Liver (tissue), 8 donors: ENCODE measurements at regions not wholly inside any gene's neighbourhood (a gene's known extent, or its start where the extent isn't known, plus 50 kb on each side); places are given as distances from the start of the nearest gene placed in this dataset.

Source experiments
- DNase-seq: peaks from one replicate; pipeline ENCODE4 v3.0.0-alpha.2; 2017; ENCODE audit warnings: low spot score
- H3K27ac ChIP-seq, 2 donors: one replicate each; pipeline ENCODE4 v1.7.0; 2013; ENCODE audit warnings: inconsistent platforms in 2 of 2, low read length in 2 of 2, control low read depth in 1 of 2, low read depth in 1 of 2, mild to moderate bottlenecking in 1 of 2
- H3K27me3 ChIP-seq, 4 donors: one replicate each; pipeline versions ENCODE4 v1.6.1 to v1.7.0; 2013; ENCODE audit warnings: low read length in 3 of 4, inconsistent platforms in 1 of 4, mild to moderate bottlenecking in 1 of 4, moderate library complexity in 1 of 4; ENCODE audit not compliant: control insufficient read depth in 4 of 4, insufficient read depth in 4 of 4
- H3K36me3 ChIP-seq, 4 donors: one replicate each; pipeline versions ENCODE4 v1.6.1 to v1.7.0; 2013; ENCODE audit warnings: low read length in 3 of 4, mild to moderate bottlenecking in 3 of 4, low read depth in 1 of 4, moderate library complexity in 1 of 4; ENCODE audit not compliant: control insufficient read depth in 4 of 4, insufficient read depth in 3 of 4
- H3K4me1 ChIP-seq, 4 donors: one replicate each; pipeline versions ENCODE4 v1.6.1 to v1.7.0; 2013; ENCODE audit warnings: low read length in 3 of 4, mild to moderate bottlenecking in 3 of 4, moderate library complexity in 1 of 4; ENCODE audit not compliant: control insufficient read depth in 4 of 4, insufficient read depth in 4 of 4
- H3K4me3 ChIP-seq, 3 donors: one replicate each; pipeline versions ENCODE4 v1.6.1 to v1.7.0; 2013; ENCODE audit warnings: low read length in 3 of 3, control low read depth in 1 of 3, low read depth in 1 of 3, mild to moderate bottlenecking in 1 of 3
- H3K9ac ChIP-seq, 2 donors: one replicate each; pipeline ENCODE4 v1.7.0; 2013; ENCODE audit warnings: low read length in 2 of 2, mild to moderate bottlenecking in 2 of 2, moderate library complexity in 2 of 2, control low read depth in 1 of 2, low read depth in 1 of 2
- H3K9me3 ChIP-seq, 4 donors: one replicate each; pipeline versions ENCODE4 v1.6.1 to v1.7.0; 2013; ENCODE audit warnings: low read length in 3 of 4; ENCODE audit not compliant: control insufficient read depth in 4 of 4
- EGR1 ChIP-seq, 2 donors: IDR thresholded peaks; 2 replicates each; pipeline ENCODE4 v1.6.1; 2016 to 2018; ENCODE audit warnings: antibody characterized with exemption in 2 of 2, low read depth in 2 of 2
- FOXA1 ChIP-seq: IDR thresholded peaks from 2 replicates; pipeline ENCODE4 v1.6.1; 2016; ENCODE audit warnings: antibody characterized with exemption
- FOXA2 ChIP-seq: IDR thresholded peaks from 2 replicates; pipeline ENCODE4 v1.6.1; 2016; ENCODE audit warnings: antibody characterized with exemption
- GABPA ChIP-seq, 2 donors: IDR thresholded peaks in 1 of 2; conservative IDR thresholded peaks in 1 of 2; 2 replicates each; pipeline ENCODE4 v1.6.1; 2016; ENCODE audit warnings: antibody characterized with exemption in 2 of 2, mild to moderate bottlenecking in 1 of 2, moderate library complexity in 1 of 2
- HNF4A ChIP-seq, 2 donors: conservative IDR thresholded peaks; 2 replicates each; pipeline ENCODE4 v1.6.1; 2016; ENCODE audit warnings: antibody characterized with exemption in 2 of 2, mild to moderate bottlenecking in 2 of 2
- HNF4G ChIP-seq: IDR thresholded peaks from 2 replicates; pipeline ENCODE4 v1.6.1; 2016; ENCODE audit warnings: antibody characterized with exemption
- JUND ChIP-seq, 2 donors: IDR thresholded peaks; 2 replicates each; pipeline ENCODE4 v1.6.1; 2016; ENCODE audit warnings: antibody characterized with exemption in 2 of 2
- NR2F2 ChIP-seq: IDR thresholded peaks from 2 replicates; pipeline ENCODE4 v1.6.1; 2016; ENCODE audit warnings: antibody characterized with exemption
- RAD21 ChIP-seq, 2 donors: IDR thresholded peaks; 2 replicates each; pipeline ENCODE4 v1.6.1; 2016; ENCODE audit warnings: antibody characterized with exemption in 2 of 2, mild to moderate bottlenecking in 2 of 2
- RXRA ChIP-seq, 2 donors: IDR thresholded peaks; 2 replicates each; pipeline ENCODE4 v1.6.1; 2017 to 2018; ENCODE audit warnings: antibody characterized with exemption in 2 of 2, mild to moderate bottlenecking in 1 of 2
- SP1 ChIP-seq: IDR thresholded peaks from 2 replicates; pipeline ENCODE4 v1.6.1; 2018; ENCODE audit warnings: antibody characterized with exemption, mild to moderate bottlenecking
- TAF1 ChIP-seq: conservative IDR thresholded peaks from 2 replicates; pipeline ENCODE4 v1.6.1; 2016; ENCODE audit warnings: antibody characterized with exemption, mild to moderate bottlenecking
- YY1 ChIP-seq: IDR thresholded peaks from 2 replicates; pipeline ENCODE4 v1.6.1; 2016; ENCODE audit warnings: antibody characterized with exemption, mild to moderate bottlenecking
- WGBS: extraction: QIAGEN DNeasy Blood & Tissue Kit; methylation state at CpG from one replicate; pipeline ENCODE4 v1.1.7; 2013; 5-methylcytosine and 5-hydroxymethylcytosine counted together
- TF ChIP-seq, protein P1 (sequence below): IDR thresholded peaks from 2 replicates; pipeline ENCODE4 v1.6.1; 2016; ENCODE audit warnings: antibody characterized with exemption
- TF ChIP-seq, protein P2 (sequence below): IDR thresholded peaks from 2 replicates; pipeline ENCODE4 v1.6.1; 2016; ENCODE audit warnings: antibody characterized with exemption
- TF ChIP-seq, protein P3 (sequence below): IDR thresholded peaks from 2 replicates; pipeline ENCODE4 v1.6.1; 2016; ENCODE audit warnings: antibody characterized with exemption, mild to moderate bottlenecking
- TF ChIP-seq, protein P4 (sequence below): IDR thresholded peaks from 2 replicates; pipeline ENCODE4 v1.6.1; 2016; ENCODE audit warnings: antibody characterized with exemption
- TF ChIP-seq, protein P5 (sequence below): fragments of 150-350 bp; IDR thresholded peaks from 2 replicates; pipeline ENCODE4 v1.5.1; 2017; ENCODE audit warnings: improper control_type of control experiment, low read depth, low read length; ENCODE audit not compliant: missing input control
- donor health status: healthy.
- donor health status: healthy.
- donor health status: healthy.
- donor health status: healthy.
- donor health status: healthy.

DNA sequence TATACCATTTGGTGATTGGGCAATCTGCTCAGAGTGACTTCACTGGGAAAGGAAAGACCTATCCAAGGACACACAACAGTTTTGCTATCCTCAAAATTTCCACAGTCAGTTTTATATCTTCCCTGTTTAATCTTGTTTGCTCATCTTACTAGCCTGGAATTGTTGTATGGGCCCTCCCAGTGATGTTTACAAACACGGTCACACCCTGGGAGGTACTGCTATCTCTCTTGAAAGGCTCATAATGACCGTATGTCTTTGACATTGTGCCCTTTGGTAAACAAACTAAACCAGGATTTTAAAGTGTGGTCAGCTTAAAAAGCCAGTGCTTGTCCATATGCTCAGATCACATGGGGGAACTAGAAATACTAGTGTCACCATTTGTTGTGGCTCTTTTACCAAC lies 277.0 kb downstream of the CDH2 start:
- TF ChIP-seq, protein P1, sequence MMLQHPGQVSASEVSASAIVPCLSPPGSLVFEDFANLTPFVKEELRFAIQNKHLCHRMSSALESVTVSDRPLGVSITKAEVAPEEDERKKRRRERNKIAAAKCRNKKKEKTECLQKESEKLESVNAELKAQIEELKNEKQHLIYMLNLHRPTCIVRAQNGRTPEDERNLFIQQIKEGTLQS = no peak
- TF ChIP-seq FOXA1 (no peak), GABPA (IDR thresholded peaks at IDR 0.05 in 1 of 2, conservative IDR thresholded peaks at IDR 0.05 in 1 of 2) (no peak)
- H3K4me1 ChIP-seq = no peaks in the 10 kb centered on the region
- no peak for DNase-seq
- H3K27me3 ChIP-seq = no peaks in the 10 kb centered on the region
- no peaks in the 10 kb centered on the region for H3K36me3 ChIP-seq
- no peaks in the 10 kb centered on the region for H3K9me3 ChIP-seq
- H3K9ac ChIP-seq = no peak overlapping the region
- WGBS = 19% methylated on average over 2 of the region's 2 CpGs
- no peak overlapping the region for H3K27ac ChIP-seq
- H3K4me3 ChIP-seq = no peak overlapping the region

DNA sequence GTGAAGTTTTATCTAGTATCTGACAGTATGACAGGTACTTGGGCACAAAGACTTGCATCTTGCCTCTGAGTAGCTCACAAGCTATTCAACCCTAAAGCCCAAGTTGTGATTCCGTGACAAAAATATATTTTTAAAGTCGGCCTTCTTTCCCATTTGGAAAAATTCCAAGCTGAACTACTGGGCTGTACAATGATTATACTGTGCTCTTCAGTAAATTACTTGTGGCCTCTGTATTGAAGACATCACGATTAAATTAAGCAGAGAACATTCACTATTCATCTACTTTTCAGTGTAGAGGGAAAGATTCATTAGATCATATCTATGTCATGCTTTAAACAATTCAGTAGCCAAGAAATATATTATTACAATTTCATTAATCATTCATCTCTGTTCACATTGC lies 282.2 kb downstream of the CDH2 start:
- Histone ChIP-seq H3K9me3 (no peaks in the 10 kb centered on the region), H3K36me3 (no peaks in the 10 kb centered on the region), H3K4me1 (no peaks in the 10 kb centered on the region), H3K27me3 (no peaks in the 10 kb centered on the region), H3K9ac (no peak overlapping the region), H3K27ac (no peak overlapping the region), H3K4me3 (no peak overlapping the region)
- TF ChIP-seq GABPA (IDR thresholded peaks at IDR 0.05 in 1 of 2, conservative IDR thresholded peaks at IDR 0.05 in 1 of 2) (no peak), HNF4A (conservative IDR thresholded peaks at IDR 0.05) (no peak), FOXA2 (no peak), FOXA1 (no peak), RXRA (IDR thresholded peaks at IDR 0.05) (no peak), JUND (IDR thresholded peaks at IDR 0.05) (no peak), TAF1 (no peak), HNF4G (no peak), EGR1 (IDR thresholded peaks at IDR 0.05; ENCODE audit: low read depth in 2 of 2) (no peak), YY1 (no peak), NR2F2 (no peak), SP1 (no peak), RAD21 (IDR thresholded peaks at IDR 0.05) (no peak)
- TF ChIP-seq, protein P1 = no peak
- TF ChIP-seq, protein P2, sequence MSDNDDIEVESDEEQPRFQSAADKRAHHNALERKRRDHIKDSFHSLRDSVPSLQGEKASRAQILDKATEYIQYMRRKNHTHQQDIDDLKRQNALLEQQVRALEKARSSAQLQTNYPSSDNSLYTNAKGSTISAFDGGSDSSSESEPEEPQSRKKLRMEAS = no peak
- TF ChIP-seq, protein P3, sequence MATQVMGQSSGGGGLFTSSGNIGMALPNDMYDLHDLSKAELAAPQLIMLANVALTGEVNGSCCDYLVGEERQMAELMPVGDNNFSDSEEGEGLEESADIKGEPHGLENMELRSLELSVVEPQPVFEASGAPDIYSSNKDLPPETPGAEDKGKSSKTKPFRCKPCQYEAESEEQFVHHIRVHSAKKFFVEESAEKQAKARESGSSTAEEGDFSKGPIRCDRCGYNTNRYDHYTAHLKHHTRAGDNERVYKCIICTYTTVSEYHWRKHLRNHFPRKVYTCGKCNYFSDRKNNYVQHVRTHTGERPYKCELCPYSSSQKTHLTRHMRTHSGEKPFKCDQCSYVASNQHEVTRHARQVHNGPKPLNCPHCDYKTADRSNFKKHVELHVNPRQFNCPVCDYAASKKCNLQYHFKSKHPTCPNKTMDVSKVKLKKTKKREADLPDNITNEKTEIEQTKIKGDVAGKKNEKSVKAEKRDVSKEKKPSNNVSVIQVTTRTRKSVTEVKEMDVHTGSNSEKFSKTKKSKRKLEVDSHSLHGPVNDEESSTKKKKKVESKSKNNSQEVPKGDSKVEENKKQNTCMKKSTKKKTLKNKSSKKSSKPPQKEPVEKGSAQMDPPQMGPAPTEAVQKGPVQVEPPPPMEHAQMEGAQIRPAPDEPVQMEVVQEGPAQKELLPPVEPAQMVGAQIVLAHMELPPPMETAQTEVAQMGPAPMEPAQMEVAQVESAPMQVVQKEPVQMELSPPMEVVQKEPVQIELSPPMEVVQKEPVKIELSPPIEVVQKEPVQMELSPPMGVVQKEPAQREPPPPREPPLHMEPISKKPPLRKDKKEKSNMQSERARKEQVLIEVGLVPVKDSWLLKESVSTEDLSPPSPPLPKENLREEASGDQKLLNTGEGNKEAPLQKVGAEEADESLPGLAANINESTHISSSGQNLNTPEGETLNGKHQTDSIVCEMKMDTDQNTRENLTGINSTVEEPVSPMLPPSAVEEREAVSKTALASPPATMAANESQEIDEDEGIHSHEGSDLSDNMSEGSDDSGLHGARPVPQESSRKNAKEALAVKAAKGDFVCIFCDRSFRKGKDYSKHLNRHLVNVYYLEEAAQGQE = no peak
- TF ChIP-seq, protein P4, sequence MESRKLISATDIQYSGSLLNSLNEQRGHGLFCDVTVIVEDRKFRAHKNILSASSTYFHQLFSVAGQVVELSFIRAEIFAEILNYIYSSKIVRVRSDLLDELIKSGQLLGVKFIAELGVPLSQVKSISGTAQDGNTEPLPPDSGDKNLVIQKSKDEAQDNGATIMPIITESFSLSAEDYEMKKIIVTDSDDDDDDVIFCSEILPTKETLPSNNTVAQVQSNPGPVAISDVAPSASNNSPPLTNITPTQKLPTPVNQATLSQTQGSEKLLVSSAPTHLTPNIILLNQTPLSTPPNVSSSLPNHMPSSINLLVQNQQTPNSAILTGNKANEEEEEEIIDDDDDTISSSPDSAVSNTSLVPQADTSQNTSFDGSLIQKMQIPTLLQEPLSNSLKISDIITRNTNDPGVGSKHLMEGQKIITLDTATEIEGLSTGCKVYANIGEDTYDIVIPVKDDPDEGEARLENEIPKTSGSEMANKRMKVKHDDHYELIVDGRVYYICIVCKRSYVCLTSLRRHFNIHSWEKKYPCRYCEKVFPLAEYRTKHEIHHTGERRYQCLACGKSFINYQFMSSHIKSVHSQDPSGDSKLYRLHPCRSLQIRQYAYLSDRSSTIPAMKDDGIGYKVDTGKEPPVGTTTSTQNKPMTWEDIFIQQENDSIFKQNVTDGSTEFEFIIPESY = no peak
- TF ChIP-seq, protein P5, sequence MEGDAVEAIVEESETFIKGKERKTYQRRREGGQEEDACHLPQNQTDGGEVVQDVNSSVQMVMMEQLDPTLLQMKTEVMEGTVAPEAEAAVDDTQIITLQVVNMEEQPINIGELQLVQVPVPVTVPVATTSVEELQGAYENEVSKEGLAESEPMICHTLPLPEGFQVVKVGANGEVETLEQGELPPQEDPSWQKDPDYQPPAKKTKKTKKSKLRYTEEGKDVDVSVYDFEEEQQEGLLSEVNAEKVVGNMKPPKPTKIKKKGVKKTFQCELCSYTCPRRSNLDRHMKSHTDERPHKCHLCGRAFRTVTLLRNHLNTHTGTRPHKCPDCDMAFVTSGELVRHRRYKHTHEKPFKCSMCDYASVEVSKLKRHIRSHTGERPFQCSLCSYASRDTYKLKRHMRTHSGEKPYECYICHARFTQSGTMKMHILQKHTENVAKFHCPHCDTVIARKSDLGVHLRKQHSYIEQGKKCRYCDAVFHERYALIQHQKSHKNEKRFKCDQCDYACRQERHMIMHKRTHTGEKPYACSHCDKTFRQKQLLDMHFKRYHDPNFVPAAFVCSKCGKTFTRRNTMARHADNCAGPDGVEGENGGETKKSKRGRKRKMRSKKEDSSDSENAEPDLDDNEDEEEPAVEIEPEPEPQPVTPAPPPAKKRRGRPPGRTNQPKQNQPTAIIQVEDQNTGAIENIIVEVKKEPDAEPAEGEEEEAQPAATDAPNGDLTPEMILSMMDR = no peak
- 65% methylated on average over 3 of the region's 3 CpGs for WGBS
- DNase-seq = no peak
